Uterus (tissue), 2 donors: ENCODE measurements at regions not wholly inside any gene's neighbourhood (a gene's known extent, or its start where the extent isn't known, plus 50 kb on each side); places are given as distances from the start of the nearest gene placed in this dataset.

ENCODE experiments used
- POLR2A ChIP-seq, 2 donors: fragments of 450-650 bp; IDR thresholded peaks; one replicate each; pipeline ENCODE4 v1.6.1; 2016; ENCODE audit warnings: antibody characterized with exemption in 2 of 2, mild to moderate bottlenecking in 1 of 2, moderate library complexity in 1 of 2
- TF ChIP-seq, protein P1 (sequence below), 4 experiments: fragments of 200-600 bp in 2 of 4; fragments of 450-650 bp in 2 of 4; sonication (generic) in 2 of 4; IDR thresholded peaks; one replicate each; pipeline ENCODE4 v1.5.1; 2016 to 2019; ENCODE audit warnings: antibody characterized with exemption in 4 of 4, mild to moderate bottlenecking in 2 of 4, moderate library complexity in 1 of 4

DNA sequence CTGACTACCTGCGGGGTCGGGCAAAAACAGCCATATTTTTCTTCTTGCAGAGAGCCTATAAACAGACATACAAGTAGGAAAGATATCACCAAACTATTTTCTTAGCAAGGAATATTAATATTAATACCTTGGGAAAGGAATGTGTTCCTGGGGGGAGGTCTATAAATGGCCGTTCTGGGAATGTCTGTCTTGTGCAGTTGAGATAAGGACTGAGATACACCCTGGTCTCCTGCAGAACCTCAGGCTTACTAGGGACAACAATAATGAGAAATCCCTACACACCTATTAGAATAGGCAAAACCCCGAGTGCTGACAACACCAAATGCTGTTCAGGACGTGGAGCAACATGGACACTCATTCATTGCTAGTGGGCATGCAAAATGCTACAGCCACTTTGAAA is 297.2 kb downstream of the DRD1 start:
- TF ChIP-seq, protein P1, sequence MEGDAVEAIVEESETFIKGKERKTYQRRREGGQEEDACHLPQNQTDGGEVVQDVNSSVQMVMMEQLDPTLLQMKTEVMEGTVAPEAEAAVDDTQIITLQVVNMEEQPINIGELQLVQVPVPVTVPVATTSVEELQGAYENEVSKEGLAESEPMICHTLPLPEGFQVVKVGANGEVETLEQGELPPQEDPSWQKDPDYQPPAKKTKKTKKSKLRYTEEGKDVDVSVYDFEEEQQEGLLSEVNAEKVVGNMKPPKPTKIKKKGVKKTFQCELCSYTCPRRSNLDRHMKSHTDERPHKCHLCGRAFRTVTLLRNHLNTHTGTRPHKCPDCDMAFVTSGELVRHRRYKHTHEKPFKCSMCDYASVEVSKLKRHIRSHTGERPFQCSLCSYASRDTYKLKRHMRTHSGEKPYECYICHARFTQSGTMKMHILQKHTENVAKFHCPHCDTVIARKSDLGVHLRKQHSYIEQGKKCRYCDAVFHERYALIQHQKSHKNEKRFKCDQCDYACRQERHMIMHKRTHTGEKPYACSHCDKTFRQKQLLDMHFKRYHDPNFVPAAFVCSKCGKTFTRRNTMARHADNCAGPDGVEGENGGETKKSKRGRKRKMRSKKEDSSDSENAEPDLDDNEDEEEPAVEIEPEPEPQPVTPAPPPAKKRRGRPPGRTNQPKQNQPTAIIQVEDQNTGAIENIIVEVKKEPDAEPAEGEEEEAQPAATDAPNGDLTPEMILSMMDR (IDR thresholded peaks at IDR 0.05): no peak
- TF ChIP-seq POLR2A (IDR thresholded peaks at IDR 0.05): no peak
